ENCODE measurements at regions not wholly inside any gene's neighbourhood (a gene's known extent, or its start where the extent isn't known, plus 50 kb on each side); places are given as distances from the start of the nearest gene placed in this dataset.

DNA sequence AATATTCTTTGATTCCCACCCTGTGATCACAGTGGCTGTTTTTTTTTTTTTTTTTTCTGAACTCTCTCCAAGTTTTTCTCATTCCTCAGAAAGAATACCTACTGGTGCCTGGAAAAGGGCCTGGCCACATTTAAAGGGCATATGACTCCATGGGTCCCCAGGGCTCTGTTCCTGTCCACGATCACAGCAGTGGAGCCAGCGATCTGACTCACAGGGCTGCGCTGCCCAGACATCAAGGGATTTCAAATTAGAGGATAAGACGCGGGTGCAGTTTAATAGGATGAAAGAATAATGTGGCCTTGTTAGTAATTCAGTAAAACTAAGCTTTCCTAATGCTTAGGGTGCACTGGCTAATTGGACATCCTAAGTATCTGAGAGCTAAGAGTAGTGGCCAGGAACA, 175.1 kb upstream of the MSX2 start:
- Histone ChIP-seq H3K9me3 (no peaks in the 10 kb centered on the region), H3K4me1 (no peaks in the 10 kb centered on the region), H3K27me3 (no peaks in the 10 kb centered on the region), H3K27ac (no peak overlapping the region), H3K4me3 (no peak overlapping the region), H3K36me3 (no peaks in the 10 kb centered on the region)
- 80% methylated on average over 3 of the region's 5 CpGs; no CpG with 5 or more reads in 1 of the 2 donors for WGBS, 2 donors (ENCODE audit: low coverage in 1 of 2)
- TF ChIP-seq POLR2AphosphoS5 (IDR thresholded peaks at IDR 0.05) (no peak), POLR2A (IDR thresholded peaks at IDR 0.05) (no peak), EP300 (IDR thresholded peaks at IDR 0.05) (no peak)
- TF ChIP-seq, protein P1, sequence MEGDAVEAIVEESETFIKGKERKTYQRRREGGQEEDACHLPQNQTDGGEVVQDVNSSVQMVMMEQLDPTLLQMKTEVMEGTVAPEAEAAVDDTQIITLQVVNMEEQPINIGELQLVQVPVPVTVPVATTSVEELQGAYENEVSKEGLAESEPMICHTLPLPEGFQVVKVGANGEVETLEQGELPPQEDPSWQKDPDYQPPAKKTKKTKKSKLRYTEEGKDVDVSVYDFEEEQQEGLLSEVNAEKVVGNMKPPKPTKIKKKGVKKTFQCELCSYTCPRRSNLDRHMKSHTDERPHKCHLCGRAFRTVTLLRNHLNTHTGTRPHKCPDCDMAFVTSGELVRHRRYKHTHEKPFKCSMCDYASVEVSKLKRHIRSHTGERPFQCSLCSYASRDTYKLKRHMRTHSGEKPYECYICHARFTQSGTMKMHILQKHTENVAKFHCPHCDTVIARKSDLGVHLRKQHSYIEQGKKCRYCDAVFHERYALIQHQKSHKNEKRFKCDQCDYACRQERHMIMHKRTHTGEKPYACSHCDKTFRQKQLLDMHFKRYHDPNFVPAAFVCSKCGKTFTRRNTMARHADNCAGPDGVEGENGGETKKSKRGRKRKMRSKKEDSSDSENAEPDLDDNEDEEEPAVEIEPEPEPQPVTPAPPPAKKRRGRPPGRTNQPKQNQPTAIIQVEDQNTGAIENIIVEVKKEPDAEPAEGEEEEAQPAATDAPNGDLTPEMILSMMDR (IDR thresholded peaks at IDR 0.05), result no peak
- ATAC-seq, result no peak

DNA sequence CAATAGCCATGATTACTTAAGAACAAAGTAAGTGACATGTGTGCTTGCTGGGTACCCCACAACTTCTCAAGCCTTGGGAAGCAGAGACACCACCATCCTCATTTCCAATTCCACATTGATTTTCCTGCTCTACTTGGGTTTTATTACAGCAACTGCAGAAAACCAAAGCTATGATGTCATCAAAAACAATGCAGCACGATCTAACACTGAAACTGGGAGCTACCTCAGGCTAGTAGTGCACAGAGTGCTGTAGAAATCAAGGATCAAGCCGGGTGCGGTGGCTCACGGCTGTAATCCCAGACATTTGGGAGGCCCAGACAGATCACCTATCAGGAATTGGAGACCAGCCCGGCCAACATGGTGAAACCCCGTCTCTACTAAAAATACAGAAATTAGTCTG, 174.4 kb upstream of the MSX2 start:
- WGBS, 2 donors (ENCODE audit: low coverage in 1 of 2), result 67 to 84% methylated on average over 1 to 4 of the region's 6 CpGs
- Histone ChIP-seq H3K4me1 (no peaks in the 10 kb centered on the region), H3K4me3 (no peak overlapping the region), H3K9me3 (no peaks in the 10 kb centered on the region), H3K36me3 (no peaks in the 10 kb centered on the region), H3K27me3 (no peaks in the 10 kb centered on the region), H3K27ac (no peak overlapping the region)
- TF ChIP-seq POLR2A (IDR thresholded peaks at IDR 0.05), result no peak
- ATAC-seq, result no peak

DNA sequence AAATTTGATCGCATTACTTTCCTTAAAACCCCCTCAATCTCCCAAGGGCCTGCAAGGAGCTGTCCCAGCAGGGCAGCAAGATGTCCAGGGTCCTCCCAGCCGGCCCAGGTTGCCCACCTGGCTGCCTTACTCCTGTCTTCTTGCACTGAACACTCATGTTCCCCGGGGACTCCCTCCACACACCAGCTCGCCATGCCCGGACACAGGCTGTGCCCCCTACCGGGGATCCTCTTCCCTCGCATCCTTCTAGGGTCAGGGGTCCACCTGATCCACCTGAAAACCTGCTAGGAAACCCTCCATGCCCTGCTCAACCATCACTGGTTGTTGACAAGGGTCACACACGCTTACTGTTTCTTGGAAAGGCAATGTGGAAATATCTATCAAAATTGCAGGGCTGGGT, 172.0 kb upstream of the MSX2 start:
- Histone ChIP-seq H3K36me3 (no peaks in the 10 kb centered on the region), H3K27ac (no peak overlapping the region), H3K27me3 (peaks cover under 1% of the 10 kb centered on the region), H3K4me1 (no peaks in the 10 kb centered on the region), H3K9me3 (no peaks in the 10 kb centered on the region), H3K4me3 (no peak overlapping the region)
- TF ChIP-seq EP300 (IDR thresholded peaks at IDR 0.05) (no peak), POLR2AphosphoS5 (IDR thresholded peaks at IDR 0.05) (no peak), POLR2A (IDR thresholded peaks at IDR 0.05) (no peak)
- TF ChIP-seq, protein P1 (IDR thresholded peaks at IDR 0.05), result no peak
- no peak for ATAC-seq
- 81 to 100% methylated on average over 1 to 3 of the region's 8 CpGs for WGBS, 2 donors (ENCODE audit: low coverage in 1 of 2)

DNA sequence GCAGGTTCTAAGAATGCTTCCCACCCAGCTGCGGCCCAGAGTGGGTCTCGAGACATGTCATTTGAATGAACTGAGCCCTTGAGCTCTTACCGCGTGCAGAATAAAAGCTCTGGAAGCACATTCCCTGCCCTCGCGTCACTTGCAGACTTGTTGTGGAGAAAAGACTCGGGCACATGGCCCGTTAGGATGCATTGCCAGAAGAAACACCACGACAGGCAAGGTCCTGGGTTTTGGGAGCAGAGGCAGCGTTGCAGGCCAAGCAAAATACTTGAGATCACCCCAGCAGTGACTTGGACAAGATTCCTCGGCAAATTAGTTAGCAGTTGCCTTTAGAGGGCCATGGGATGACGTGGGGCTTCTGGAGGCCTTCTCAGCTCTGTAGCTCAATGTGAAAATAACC, 170.8 kb upstream of the MSX2 start:
- Histone ChIP-seq H3K27ac (no peak overlapping the region), H3K27me3 (peaks cover 5% of the 10 kb centered on the region), H3K4me1 (no peaks in the 10 kb centered on the region), H3K9me3 (no peaks in the 10 kb centered on the region), H3K36me3 (no peaks in the 10 kb centered on the region), H3K4me3 (no peak overlapping the region)
- TF ChIP-seq, protein P1 (IDR thresholded peaks at IDR 0.05), result no peak
- TF ChIP-seq EP300 (IDR thresholded peaks at IDR 0.05), result no peak
- no peak for TF ChIP-seq POLR2A (IDR thresholded peaks at IDR 0.05)
- TF ChIP-seq POLR2AphosphoS5 (IDR thresholded peaks at IDR 0.05), result no peak
- ATAC-seq, result no peak
- WGBS, 2 donors (ENCODE audit: low coverage in 1 of 2), result 85 to 87% methylated on average over 5 to 9 of the region's 12 CpGs

DNA sequence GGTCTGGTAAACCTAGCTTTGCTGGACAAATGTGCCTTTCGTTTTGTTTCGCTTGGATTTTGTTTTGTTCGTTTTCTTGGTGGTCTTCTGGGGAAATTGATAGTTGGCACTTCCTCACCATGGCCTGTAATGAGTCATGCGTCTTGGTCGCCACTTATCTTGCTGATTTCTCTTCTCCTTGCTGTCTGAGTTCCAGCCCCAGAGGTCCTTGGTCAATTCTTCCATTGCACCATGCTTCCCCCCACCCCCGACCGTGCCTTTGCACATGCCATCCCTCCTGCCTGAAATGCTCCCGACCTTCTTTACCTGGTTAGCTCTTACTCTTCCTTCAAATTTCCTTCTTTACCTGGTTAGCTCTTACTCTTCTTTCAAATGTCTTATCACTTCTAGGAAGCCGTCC, 168.7 kb upstream of the MSX2 start:
- Histone ChIP-seq H3K27ac (no peak overlapping the region), H3K9me3 (no peaks in the 10 kb centered on the region), H3K27me3 (peaks cover 17% of the 10 kb centered on the region), H3K4me3 (no peak overlapping the region), H3K4me1 (no peaks in the 10 kb centered on the region), H3K36me3 (no peaks in the 10 kb centered on the region)
- 70 to 79% methylated on average over 7 to 9 of the region's 9 CpGs for WGBS, 2 donors (ENCODE audit: low coverage in 1 of 2)
- no peak for TF ChIP-seq EP300 (IDR thresholded peaks at IDR 0.05)
- TF ChIP-seq POLR2AphosphoS5 (IDR thresholded peaks at IDR 0.05), result no peak
- no peak for TF ChIP-seq POLR2A (IDR thresholded peaks at IDR 0.05)
- TF ChIP-seq, protein P1 (IDR thresholded peaks at IDR 0.05), result no peak
- no peak for ATAC-seq

Measured in gastroesophageal sphincter (tissue), 4 donors.